ENCODE measurements at regions not wholly inside any gene's neighbourhood (a gene's known extent, or its start where the extent isn't known, plus 50 kb on each side); places are given as distances from the start of the nearest gene placed in this dataset.

- TF ChIP-seq POLR2AphosphoS2 (IDR thresholded peaks at IDR 0.05; ENCODE audit: low read depth, low read length) (no peak), ZZZ3 (IDR thresholded peaks at IDR 0.05; ENCODE audit: control insufficient read depth, insufficient read length, low read depth) (no peak), CTCF (IDR thresholded peaks at IDR 0.05 in 2 of 3, conservative IDR thresholded peaks at IDR 0.05 in 1 of 3; ENCODE audit: control insufficient read depth in 2 of 3, extremely low read depth in 1 of 3, insufficient read depth in 1 of 3, low read depth in 3 of 3, low read length in 3 of 3) (no peak)
These were observed 299.8 kb downstream of the DUSP10 start for GRCh38 chr1:221442056-221442455.
